Nucleus accumbens (tissue), 56 donors: ENCODE measurements at regions not wholly inside any gene's neighbourhood (a gene's known extent, or its start where the extent isn't known, plus 50 kb on each side); places are given as distances from the start of the nearest gene placed in this dataset.

Experiments
- DNase-seq, 56 donors: peaks; one replicate each; lab custom pipeline; 2025; lab: John Stamatoyannopoulos, UW

DNA sequence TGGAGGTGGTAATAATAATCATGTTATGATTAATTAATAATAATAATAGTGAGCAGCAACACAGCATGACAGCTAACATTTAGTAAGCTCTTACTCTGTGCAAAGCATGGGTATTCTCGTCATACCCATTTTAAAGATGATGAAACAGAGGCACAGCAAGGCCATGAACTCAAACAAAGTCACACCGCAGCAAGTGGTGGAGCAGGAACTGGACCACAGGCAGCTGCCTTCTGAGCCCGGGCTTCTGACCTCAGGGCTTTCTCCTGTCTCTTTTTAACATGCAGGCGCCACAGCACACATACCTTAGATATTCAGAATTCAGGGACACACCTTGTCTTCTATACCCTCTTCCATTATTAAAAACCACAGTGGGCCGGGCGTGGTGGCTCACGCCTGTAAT is 50.7 kb upstream of the SPATA12 start:
- no peak for DNase-seq

DNA sequence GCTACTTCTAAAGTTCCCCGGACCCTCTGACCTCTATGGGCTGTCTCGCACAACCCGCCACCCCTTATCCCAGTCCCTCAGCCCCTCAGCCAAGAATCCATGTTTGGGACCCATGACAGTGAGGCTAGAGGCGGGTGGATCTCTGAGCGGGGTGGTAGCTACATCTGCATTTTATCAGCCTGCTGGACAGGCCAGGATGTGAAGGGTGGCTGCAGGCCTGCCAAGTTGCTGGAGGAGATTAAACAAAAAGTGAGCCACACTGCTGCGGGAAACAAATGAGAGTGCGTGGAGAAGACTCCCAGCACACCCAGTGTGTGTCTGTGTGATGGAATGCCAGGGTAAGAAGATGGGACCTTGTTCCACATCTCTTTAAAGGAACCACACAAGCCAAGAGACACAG is 51.1 kb upstream of the SPATA12 start:
- DNase-seq = no peak

DNA sequence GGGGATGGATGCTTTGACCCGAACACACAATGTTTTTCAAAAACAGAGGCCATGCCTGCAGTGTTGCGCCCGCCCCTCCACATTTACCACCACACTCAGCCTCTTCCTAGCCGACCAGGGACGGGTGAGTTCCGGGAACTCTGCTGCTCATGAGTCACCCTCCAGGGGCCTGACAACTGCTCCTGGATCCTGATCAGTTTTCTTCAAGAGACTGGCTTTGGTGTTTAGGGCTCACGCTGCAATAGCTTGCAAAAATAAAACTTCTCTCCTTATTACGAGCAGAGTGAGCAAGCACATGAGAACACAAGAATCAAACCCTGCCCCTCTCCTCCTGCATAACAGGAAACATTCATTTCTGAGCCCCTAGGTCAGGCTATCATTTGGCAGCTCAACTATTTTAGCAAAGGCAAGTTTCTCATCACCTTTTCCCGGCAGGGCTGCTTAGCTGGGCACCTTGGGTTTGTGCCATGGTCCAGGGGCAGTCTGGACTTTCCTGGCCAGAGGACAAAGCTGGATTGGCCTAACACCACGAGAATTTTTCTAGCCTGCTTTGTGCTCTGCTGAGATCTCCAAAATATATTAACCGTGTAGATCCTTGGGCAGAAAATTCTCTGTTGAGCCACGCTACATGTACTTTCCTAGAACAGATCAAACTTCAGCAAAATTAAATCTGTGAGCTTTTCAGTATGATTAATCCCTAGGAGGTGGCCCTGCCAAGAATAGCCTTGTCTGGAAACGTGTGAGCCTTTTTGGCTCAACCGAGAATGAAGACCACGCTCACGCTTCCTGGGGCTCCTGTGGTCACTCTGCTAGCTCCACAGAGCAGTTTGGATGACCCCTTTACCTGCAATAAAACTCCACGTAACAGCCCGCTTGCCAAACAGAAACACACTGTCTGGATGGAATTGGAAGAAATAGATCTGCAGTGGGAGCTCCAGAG is 52.7 kb upstream of the SPATA12 start:
- peak in 19 of 56 donors; percentile 3 to 73 (median 23) for DNase-seq

DNA sequence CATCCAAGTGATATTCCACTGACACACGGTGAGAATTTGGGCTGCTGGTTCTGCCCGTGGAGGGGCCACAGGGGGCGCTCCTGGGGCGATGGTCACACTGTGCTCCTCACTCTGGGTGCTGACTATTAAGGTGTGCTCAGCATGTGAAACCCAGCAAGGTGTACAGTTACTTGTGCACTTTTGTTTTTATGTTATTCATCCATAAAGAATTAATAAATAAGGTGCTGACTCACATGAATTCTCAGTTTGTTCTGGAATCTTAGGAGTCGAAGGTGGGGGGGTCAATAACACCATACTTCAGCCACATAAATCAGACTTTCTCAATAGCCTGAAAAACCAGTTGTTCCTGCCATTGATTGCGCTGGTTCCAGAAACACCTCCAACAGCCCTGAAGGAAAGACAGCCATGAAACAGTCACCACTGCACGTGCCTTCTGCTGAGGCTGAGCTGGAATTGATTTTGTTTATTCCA is 53.5 kb upstream of the SPATA12 start:
- no peak for DNase-seq

DNA sequence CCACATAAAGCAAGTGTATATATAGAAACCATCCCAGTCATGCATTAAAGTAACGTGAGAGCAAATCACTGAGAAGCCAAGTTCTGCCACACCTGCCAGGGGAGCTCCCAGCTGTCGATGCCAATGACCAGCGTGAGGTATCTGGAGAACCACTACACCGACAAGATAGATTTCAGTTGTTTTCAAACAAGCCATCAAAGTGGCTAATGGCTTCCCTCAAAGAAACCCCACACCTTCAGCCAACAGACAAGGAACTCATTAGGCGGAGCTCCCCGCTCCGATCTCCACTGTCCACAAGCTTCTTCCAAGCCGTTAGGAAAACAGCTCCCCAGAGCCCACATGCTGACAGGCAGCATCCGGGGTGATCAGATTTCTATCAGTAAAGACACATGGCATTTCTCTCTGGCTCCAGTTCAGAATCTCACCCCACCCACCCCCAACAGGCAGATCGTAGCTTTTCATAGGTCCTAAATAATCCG is 54.2 kb upstream of the SPATA12 start:
- DNase-seq = no peak

DNA sequence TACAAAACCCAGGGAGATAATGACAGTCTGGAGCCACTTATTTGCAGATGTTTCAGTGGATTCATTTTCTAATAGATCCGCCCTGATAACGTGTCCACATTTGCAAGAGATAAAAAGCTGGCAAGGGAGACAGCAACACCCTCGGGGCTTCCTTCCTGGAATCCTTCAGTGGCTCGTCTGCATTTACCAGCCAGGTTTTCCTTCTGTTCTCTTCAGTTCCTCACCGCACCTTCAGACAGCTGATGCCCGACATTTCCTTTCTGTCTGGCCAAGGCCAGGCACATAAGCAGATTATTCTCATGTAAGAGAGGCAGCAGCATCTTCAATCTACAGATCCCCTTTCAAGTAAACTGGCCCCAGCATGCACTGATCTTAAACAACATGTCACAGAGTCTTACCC is 56.2 kb upstream of the SPATA12 start:
- no peak for DNase-seq

DNA sequence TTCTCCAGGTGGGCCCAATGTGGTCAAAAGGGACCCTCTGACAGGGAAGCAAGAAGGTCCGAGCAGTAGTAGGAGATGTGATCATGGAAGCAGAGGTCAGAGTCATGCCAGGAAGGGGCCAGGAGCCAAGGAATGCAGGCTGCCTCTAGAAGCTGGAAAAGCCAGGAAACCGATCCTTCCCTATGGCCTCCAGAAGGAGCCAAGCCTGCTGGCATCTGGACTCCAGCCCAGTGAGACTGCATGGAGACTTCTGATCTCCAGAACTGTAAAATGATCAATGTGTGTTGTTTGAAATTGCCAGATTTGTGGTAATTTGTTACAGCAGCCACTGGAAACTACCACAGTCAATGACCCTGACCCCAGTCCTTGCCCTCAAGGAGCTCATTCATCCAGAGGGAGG is 56.8 kb upstream of the SPATA12 start:
- no peak for DNase-seq

DNA sequence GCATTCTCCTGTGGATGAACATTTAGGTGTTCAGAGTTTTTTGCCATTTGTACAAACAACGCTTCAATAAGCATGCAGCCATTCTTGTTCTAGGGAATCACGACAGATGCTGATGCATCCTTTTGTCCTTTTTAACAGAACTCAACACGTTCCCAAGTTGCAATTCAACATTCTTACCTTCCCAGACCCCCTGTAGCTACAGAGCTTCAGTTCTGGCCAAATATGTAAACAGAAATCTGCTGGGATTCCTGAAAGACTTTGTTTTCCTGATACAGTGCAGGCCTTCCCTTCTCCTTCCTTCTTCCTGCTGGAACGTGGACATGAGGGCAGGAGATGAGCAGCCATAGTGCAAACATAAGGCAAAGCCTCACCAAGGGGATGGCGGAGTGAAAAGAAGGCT is 59.1 kb upstream of the SPATA12 start:
- DNase-seq = no peak

DNA sequence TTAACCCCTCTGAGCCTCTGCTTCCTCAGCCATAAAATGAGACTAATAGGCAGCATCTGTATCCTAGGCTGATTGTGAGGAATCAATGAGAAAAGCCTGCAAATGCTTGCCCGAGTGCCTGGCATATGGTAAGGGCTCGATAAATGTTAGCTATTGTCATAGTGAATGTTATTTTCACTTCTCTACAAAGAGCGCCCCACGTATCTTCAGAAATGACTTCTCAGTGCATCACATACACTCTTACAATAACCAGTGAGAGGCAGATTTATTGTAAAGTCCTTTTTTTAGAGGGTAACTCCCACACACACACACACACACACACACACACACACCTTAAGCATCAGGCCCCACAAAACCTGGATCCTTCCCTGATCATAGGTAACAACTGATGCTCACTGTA is 60.5 kb upstream of the SPATA12 start:
- no peak for DNase-seq

DNA sequence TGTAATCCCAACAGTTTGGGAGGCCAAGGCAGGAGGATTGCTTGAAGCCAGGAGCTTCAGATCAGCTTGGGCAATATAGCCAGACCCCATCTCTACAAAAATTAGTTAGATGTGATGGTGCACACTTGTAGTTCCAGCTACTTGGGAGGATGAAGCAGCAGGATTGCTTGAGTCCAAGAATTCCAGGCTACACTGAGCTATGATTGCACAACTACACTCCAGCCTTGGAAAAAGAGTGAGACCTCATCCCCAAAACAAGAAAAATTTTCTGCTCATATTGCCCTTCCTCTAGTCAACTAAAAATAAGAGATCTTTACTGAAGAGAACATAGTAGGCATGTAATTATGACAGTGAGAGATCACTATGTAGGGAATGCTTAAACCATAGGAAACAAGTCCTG is 60.9 kb upstream of the SPATA12 start:
- no peak for DNase-seq

DNA sequence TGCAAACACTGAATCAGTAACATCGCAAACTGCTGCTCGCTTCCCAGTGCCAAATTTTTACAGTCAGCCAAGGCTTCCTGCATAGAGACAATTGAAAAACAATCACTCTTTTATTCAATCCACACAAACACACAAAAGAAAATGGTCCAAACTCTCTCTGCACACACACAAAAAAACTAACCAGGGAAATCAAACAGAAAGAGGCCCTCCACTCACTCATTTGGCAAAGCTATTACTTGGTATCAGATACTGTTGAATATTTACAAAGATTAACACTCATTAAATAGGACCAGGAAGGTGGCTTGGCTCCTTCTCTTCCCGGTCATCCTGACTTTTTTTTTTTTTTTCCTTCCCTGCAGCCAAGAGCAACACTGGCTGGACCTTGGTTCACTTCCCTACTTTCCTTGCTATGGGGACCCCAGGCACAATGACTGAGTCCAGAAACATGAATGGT is 62.4 kb upstream of the SPATA12 start:
- peak in 7 of 56 donors; percentile 9 to 44 (median 24) for DNase-seq

DNA sequence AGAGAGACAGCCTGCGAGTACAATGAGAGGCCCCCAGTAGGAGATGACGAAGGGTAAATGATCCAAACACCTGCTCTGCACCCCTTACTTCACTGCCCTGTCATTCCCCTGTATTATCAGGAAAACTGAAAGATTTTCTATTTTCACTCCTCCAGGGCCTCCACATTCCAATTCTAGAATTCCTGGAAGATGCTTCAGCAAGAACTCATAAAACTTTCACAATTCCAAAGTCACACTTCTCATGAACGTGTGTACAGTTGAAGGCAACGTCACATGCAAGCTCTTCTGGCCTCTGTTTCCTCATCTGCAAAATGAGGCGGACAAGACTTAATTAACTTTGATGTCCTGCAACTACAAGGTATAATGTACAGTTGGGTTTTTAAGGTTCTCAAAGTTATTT is 62.8 kb upstream of the SPATA12 start:
- no peak for DNase-seq

DNA sequence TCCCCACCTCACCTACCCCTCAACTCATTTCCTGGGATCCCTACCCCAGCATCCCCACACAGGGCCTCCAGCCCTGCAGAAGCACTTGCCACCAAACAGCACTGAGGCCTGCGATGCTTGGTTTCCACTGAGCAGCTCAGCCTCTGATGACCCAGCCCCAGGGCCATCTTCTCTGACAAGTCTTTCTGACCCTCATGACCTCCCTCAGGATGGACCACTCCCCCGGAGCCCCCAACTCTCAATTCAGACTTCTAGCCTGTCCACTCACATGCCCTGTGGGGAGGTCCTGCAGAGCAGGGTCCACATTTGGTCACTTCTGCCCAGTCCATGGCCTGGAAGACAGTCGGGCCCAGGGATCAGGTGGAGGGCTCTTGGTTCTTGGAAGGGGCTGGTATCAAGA is 63.4 kb upstream of the SPATA12 start:
- DNase-seq = no peak

DNA sequence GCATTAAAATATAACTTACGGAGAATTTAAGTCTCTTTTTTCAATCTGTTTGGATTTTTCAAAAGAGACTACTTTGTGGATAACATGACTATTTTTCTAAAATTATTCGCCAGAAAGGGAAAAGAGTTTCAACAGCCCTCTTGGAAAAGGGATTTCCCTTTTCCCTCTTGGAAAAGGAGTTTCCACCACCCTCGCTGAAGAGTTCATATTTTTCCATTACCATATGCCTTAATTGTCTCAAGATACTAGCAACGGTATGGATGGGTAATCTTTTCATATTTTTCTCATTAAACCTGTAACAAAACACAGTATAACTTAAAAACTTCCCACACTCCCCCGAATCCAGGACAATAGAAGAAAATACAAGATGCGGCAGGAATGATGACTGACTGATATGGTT is 66.1 kb upstream of the SPATA12 start:
- no peak for DNase-seq

DNA sequence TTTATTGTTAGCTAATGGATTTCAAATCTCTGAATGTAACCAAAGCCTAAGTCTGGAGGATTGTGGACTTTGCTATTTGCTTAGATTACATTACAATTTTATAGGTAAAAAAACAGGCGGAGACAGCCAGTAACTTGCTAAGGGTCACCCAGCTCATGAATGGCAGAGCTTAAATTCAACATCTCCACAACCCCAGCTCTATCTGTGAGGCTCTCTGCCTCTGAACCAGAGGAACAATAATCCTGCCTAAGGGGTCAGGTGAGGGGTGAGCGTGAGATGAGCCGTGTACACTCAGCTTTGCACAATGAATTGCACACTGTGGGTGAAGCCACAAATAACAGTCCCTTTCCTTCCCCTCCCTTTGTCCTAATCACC is 69.8 kb upstream of the SPATA12 start:
- no peak for DNase-seq

DNA sequence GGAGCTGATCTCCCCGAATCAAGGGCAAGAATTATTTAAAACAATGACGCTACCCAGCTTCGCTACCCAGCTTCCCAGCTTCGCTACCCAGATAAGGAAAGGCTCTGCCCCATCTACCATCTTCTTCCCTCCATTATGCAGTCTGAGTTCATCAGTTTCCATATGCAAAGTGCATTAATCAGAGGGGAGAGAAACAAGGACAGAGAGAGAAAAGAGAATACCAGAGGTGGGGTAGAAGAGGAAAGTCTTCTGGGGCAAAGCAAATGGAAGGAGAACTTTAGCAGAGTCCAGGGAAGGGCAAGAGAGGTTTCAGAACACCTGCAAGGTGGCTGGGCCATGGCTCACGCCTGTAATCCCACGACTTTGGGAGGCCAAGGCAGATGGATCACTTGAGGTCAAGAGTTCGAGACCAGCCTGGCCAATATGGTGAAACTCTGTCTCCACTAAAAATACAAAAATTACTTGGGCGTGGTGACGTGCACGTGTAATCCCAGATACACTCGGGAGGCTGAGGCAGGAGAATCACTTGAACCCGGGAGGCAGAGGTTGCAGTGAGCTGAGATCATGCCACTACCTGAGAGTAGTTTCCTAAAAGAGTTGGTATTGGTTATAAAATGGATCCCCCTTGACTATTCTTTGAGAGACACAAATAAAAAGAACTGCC is 70.4 kb upstream of the SPATA12 start:
- DNase-seq = no peak

DNA sequence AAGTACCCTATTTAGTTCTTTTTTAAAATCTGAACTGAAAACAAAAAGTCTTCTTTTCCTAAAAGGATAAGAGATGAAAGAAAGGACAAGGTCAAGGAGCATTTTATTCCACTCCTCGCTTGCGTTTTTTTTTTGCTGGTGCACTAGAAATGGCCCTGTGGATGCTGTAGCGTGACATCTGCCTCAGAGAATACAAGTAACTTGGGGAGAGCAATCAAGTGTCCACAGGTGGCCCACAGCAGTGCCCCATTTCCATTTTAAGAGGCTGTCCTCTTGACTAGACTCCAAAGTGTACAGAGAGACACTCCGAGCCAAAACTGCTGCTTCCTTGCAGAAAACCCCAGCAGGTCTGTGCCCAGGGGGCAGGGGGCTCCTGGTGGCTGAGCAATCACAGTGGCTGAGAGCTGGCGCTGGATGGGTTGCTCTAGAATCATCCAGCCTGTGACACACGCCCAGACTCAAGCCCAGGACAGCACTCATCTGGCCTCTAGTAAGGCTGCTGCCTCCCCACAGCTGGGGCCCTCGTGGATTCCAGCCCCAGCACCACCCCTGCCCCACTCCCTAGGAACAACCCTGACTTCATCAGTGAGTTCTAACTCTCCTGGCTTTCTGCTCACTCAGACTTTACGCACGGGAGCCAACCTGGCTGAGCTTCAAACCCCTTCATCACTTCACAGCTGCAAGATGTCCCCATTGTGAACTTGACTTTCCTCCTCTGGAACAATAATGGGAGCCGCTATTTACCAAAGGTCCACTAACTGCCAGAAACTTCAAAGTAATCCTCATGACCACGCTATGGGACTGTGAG is 71.1 kb upstream of the SPATA12 start:
- no peak for DNase-seq

DNA sequence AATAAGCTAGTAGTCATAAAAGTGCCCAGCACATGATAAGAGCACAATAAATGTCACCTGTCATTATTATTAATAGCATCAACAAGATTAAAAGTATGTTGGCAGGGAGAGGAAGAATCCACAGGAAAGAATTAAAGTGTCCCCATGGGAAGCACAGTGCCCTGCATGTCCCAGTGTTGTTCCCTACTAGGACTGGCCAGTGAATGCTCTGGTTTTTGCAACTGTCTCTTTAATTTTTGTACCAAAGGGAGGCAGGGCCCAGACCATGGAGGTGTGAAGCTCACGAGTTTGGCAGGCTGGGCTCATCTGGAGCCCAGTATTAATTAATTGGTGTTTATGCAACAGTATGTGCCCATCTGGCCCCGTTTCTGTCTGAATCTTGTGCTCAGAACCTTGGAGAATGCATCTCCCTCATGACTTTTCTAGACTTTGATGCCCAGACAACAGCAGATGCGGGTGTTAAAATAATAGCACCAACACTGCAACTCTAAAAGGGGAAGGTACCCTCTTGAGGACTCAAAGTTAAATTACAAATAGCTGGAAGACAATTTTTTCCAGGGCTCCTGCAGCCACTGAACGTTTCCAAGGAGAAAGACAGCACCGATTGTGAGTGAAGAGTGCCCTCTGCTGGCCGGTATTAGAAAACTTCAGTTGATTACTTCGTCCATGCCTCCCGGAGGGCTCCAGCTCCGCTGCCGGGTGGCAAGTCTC is 71.9 kb upstream of the SPATA12 start:
- peak in 52 of 56 donors; percentile 6 to 93 (median 67) for DNase-seq

DNA sequence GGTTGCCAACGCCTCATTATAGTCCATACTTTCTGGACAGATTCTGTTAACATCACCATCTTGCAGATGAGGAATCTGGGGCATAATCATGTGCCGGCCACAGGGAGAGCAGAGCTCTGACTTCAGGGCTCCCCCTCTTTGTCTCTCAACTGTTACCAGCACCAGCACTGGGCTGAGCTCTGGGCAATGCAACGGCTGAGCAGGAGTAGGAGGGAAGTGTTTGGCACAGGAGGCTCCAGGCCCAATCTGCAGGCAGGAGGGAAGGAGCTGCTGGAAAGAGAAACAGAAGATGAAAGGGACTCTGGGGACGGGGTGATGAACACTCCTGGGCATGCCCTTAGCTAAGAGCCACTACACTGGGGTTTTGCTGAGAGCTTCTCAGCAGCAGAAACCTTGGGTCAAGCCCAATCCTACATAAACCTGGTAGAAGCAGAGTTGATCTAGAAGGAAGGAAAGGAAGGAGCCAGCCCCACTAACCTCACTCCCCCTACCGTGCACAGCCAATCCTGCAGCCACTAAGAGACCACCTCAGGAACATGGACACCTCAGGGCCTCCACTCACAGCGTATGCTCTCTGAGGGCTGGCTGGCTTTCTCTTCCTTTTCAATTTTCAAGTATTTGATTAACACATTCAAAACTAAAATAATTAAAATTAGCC is 73.1 kb upstream of the SPATA12 start:
- DNase-seq = no peak

DNA sequence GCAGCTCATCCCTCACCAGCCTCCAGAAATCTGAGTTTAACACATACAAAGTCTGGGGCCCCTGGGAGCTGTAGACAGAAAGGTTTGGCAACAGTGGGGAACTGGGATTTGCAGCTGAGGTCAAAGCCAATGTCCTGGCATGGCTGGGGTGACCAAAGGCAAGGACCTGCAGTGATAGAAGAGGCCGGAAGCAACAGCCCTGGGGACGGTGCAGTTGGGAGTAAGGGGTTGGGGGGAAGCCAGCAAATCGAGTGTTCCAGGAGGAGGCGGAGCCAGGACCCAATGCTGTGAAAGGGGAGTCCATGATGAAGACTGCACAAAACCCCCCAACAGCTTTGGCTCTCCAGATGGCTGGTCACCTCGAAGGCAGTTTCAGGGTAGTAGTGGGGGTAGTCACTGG is 74.1 kb upstream of the SPATA12 start:
- DNase-seq = no peak
